ENCODE measurements at regions not wholly inside any gene's neighbourhood (a gene's known extent, or its start where the extent isn't known, plus 50 kb on each side); places are given as distances from the start of the nearest gene placed in this dataset.
"Not testable (repeated sequence)": the region's sequence is repeated elsewhere in the genome, so short reads cannot be mapped to it uniquely, and the experiment has no call there.

- intact Hi-C loops (cut with DNase I): no loop called here
- H3K27ac ChIP-seq: no peak overlapping the region
- H3K9me3 ChIP-seq: no peaks in the 10 kb centered on the region
- DNase-seq (ENCODE audit: extremely low spot score in 2 of 2): no peak
- H3K27me3 ChIP-seq: no peaks in the 10 kb centered on the region
- H3K4me3 ChIP-seq: no peak overlapping the region
- TF ChIP-seq POLR2AphosphoS5 (IDR thresholded peaks at IDR 0.05; ENCODE audit: insufficient read depth in 1 of 2, low read depth in 1 of 2) (no peak), POLR2A (IDR thresholded peaks at IDR 0.05) (no peak), CTCF (IDR thresholded peaks at IDR 0.05) (no peak)
- H3K4me1 ChIP-seq: peaks cover 7% of the 10 kb centered on the region
- H3K36me3 ChIP-seq: no peaks in the 10 kb centered on the region
Measured at GRCh38 chr14:50028458-50028857, 87.9 kb downstream of the VCPKMT start.

GRCh38 chr14:50030036-50030435 lies 86.3 kb downstream of the VCPKMT start:
- H3K9me3 ChIP-seq: no peaks in the 10 kb centered on the region
- intact Hi-C loops (cut with DNase I): loop anchor here (10.0 kb wide), 1 partner anchor 45 kb away; no protein-coding TSS in a partner anchor
- no peak overlapping the region for H3K27ac ChIP-seq

GRCh38 chr14:50030911-50031310 lies 85.5 kb downstream of the VCPKMT start:
- intact Hi-C loops (cut with DNase I): loop anchor here (10.0 kb wide), 1 partner anchor 46 kb away; no protein-coding TSS in a partner anchor
- not testable (repeated sequence) for H3K4me1 ChIP-seq; DNase-seq (ENCODE audit: extremely low spot score in 2 of 2); H3K27ac ChIP-seq; H3K36me3 ChIP-seq; H3K27me3 ChIP-seq; H3K4me3 ChIP-seq; H3K9me3 ChIP-seq

More at GRCh38 chr14:50030036-50030435, 86.3 kb downstream of the VCPKMT start:
- Histone ChIP-seq H3K36me3 (no peaks in the 10 kb centered on the region), H3K4me1 (no peaks in the 10 kb centered on the region), H3K4me3 (no peak overlapping the region), H3K27me3 (no peaks in the 10 kb centered on the region)
- no peak for TF ChIP-seq POLR2A (IDR thresholded peaks at IDR 0.05)
- no peak for TF ChIP-seq CTCF (IDR thresholded peaks at IDR 0.05)
- no peak for TF ChIP-seq POLR2AphosphoS5 (IDR thresholded peaks at IDR 0.05; ENCODE audit: insufficient read depth in 1 of 2, low read depth in 1 of 2)
- no peak for DNase-seq (ENCODE audit: extremely low spot score in 2 of 2)

GRCh38 chr14:50031602-50032313 lies 84.6 kb downstream of the VCPKMT start:
- Histone ChIP-seq H3K27me3 (no peaks in the 10 kb centered on the region), H3K36me3 (no peaks in the 10 kb centered on the region), H3K27ac (no peak overlapping the region), H3K9me3 (no peaks in the 10 kb centered on the region), H3K4me3 (no peak overlapping the region), H3K4me1 (no peaks in the 10 kb centered on the region)
- no peak for TF ChIP-seq POLR2AphosphoS5 (IDR thresholded peaks at IDR 0.05; ENCODE audit: insufficient read depth in 1 of 2, low read depth in 1 of 2)
- TF ChIP-seq POLR2A (IDR thresholded peaks at IDR 0.05): no peak
- intact Hi-C loops (cut with DNase I): loop anchor here (10.0 kb wide), 1 partner anchor 47 kb away; no protein-coding TSS in a partner anchor
- no peak for DNase-seq (ENCODE audit: extremely low spot score in 2 of 2)

- intact Hi-C loops (cut with DNase I): loop anchor here (10.0 kb wide), 1 partner anchor 48 kb away; no protein-coding TSS in a partner anchor
- not testable (repeated sequence) for H3K27ac ChIP-seq; H3K9me3 ChIP-seq; H3K4me1 ChIP-seq; DNase-seq (ENCODE audit: extremely low spot score in 2 of 2); H3K36me3 ChIP-seq; H3K27me3 ChIP-seq; H3K4me3 ChIP-seq
Measured at GRCh38 chr14:50032462-50033167, 83.8 kb downstream of the VCPKMT start.

GRCh38 chr14:50035214-50035613 lies 81.2 kb downstream of the VCPKMT start:
- no peaks in the 10 kb centered on the region for H3K27me3 ChIP-seq
- H3K4me1 ChIP-seq: peaks cover 24% of the 10 kb centered on the region
- intact Hi-C loops (cut with DNase I): loop anchor here (10.0 kb wide), 1 partner anchor 50 kb away; no protein-coding TSS in a partner anchor
- peak overlapping the region; percentile 10 for H3K27ac ChIP-seq
- TF ChIP-seq CTCF (IDR thresholded peaks at IDR 0.05) (no peak), POLR2AphosphoS5 (IDR thresholded peaks at IDR 0.05; ENCODE audit: insufficient read depth in 1 of 2, low read depth in 1 of 2) (peak in 1 of 2 donors; percentile 44)
- no peaks in the 10 kb centered on the region for H3K36me3 ChIP-seq
- DNase-seq (ENCODE audit: extremely low spot score in 2 of 2): no peak
- H3K4me3 ChIP-seq: no peak overlapping the region
- no peaks in the 10 kb centered on the region for H3K9me3 ChIP-seq

All from vagina (tissue), 2 donors.